ENCODE measurements at regions not wholly inside any gene's neighbourhood (a gene's known extent, or its start where the extent isn't known, plus 50 kb on each side); places are given as distances from the start of the nearest gene placed in this dataset.

DNA sequence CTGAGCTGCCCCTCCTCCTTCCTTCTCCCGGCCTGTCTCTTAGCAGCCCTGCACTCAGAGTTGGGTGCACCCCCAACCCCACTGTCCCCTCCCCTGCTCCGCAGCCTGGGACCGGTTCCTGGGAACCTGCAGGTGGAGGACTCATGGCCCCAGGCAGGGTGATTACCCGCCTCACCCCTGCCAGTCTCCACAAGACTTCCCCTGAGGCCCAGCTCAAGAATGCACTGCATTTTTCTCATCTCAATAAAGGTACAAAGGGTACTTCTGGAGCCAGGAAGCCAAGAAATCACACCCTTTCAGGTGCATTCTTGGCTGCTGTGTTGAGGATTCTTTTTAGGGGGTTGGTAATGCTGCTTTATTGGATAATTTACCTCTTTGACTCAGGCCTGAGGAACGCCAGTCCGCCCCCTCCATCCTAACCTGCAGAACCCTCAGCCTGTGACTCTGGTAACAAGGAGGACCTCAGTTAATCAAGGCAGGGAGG is 126.3 kb upstream of the TMPRSS2 start:
- TF ChIP-seq, protein P1, sequence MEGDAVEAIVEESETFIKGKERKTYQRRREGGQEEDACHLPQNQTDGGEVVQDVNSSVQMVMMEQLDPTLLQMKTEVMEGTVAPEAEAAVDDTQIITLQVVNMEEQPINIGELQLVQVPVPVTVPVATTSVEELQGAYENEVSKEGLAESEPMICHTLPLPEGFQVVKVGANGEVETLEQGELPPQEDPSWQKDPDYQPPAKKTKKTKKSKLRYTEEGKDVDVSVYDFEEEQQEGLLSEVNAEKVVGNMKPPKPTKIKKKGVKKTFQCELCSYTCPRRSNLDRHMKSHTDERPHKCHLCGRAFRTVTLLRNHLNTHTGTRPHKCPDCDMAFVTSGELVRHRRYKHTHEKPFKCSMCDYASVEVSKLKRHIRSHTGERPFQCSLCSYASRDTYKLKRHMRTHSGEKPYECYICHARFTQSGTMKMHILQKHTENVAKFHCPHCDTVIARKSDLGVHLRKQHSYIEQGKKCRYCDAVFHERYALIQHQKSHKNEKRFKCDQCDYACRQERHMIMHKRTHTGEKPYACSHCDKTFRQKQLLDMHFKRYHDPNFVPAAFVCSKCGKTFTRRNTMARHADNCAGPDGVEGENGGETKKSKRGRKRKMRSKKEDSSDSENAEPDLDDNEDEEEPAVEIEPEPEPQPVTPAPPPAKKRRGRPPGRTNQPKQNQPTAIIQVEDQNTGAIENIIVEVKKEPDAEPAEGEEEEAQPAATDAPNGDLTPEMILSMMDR (conservative IDR thresholded peaks at IDR 0.05 in 1 of 2, IDR thresholded peaks at IDR 0.05 in 1 of 2; ENCODE audit: extremely low read depth in 1 of 2, insufficient read depth in 1 of 2, low read depth in 1 of 2, low read length in 2 of 2): no peak
- TF ChIP-seq EZH2 (IDR thresholded peaks at IDR 0.05; ENCODE audit: borderline replicate concordance, low read length): no peak

All from mammary epithelial cell (primary cell).